Lower leg skin (tissue), 4 donors: ENCODE measurements at regions not wholly inside any gene's neighbourhood (a gene's known extent, or its start where the extent isn't known, plus 50 kb on each side); places are given as distances from the start of the nearest gene placed in this dataset.

Source experiments
- DNase-seq, 2 donors: peaks; one replicate each; pipeline ENCODE4 v3.0.0-alpha.2; 2019; ENCODE audit warnings: low spot score in 2 of 2
- H3K4me3 ChIP-seq: fragments of 200-600 bp; sonication (generic); 2 replicates; pipeline ENCODE4 v1.5.1; 2017; ENCODE audit warnings: mild to moderate bottlenecking, low read depth; ENCODE audit not compliant: poor library complexity, severe bottlenecking
- POLR2A ChIP-seq, 2 donors: fragments of 450-650 bp; IDR thresholded peaks; one replicate each; pipeline ENCODE4 v1.6.1; 2016 to 2017; ENCODE audit warnings: antibody characterized with exemption in 2 of 2, mild to moderate bottlenecking in 1 of 2, moderate library complexity in 1 of 2
- WGBS, 2 donors: methylation state at CpG; one replicate each; pipeline ENCODE4 v1.1.5; 2018; 5-methylcytosine and 5-hydroxymethylcytosine counted together
- intact Hi-C: fragments of 100-400 bp; cut with DNase I; formaldehyde crosslinking; loops from one replicate; pipeline ENCODE4 v1.15.0; 2023; ENCODE audit warnings: low total_unique reads
- TF ChIP-seq, protein P1 (sequence below), 3 donors: fragments of 450-650 bp; IDR thresholded peaks; one replicate each; pipeline ENCODE4 v1.5.1; 2016; ENCODE audit warnings: antibody characterized with exemption in 3 of 3, mild to moderate bottlenecking in 3 of 3, moderate library complexity in 2 of 3

GRCh38 chr10:61138708-61139591, 195.0 kb upstream of the RHOBTB1 start:
- WGBS, 2 donors = 75 to 79% methylated on average over 5 of the region's 5 CpGs
- no peak for DNase-seq
- no peak overlapping the region for H3K4me3 ChIP-seq
- intact Hi-C loops = no loop called here
- TF ChIP-seq, protein P1, sequence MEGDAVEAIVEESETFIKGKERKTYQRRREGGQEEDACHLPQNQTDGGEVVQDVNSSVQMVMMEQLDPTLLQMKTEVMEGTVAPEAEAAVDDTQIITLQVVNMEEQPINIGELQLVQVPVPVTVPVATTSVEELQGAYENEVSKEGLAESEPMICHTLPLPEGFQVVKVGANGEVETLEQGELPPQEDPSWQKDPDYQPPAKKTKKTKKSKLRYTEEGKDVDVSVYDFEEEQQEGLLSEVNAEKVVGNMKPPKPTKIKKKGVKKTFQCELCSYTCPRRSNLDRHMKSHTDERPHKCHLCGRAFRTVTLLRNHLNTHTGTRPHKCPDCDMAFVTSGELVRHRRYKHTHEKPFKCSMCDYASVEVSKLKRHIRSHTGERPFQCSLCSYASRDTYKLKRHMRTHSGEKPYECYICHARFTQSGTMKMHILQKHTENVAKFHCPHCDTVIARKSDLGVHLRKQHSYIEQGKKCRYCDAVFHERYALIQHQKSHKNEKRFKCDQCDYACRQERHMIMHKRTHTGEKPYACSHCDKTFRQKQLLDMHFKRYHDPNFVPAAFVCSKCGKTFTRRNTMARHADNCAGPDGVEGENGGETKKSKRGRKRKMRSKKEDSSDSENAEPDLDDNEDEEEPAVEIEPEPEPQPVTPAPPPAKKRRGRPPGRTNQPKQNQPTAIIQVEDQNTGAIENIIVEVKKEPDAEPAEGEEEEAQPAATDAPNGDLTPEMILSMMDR (IDR thresholded peaks at IDR 0.05) = no peak
- TF ChIP-seq POLR2A (IDR thresholded peaks at IDR 0.05) = no peak

- DNase-seq = no peak
- H3K4me3 ChIP-seq = no peak overlapping the region
- TF ChIP-seq, protein P1 (IDR thresholded peaks at IDR 0.05) = no peak
- no peak for TF ChIP-seq POLR2A (IDR thresholded peaks at IDR 0.05)
- intact Hi-C loops = no loop called here
- 87 to 96% methylated on average over 2 of the region's 2 CpGs for WGBS, 2 donors
These were observed 192.2 kb upstream of the RHOBTB1 start for GRCh38 chr10:61136139-61136538.

GRCh38 chr10:61135276-61135721, 191.3 kb upstream of the RHOBTB1 start:
- no peak for DNase-seq
- intact Hi-C loops = no loop called here
- 77 to 78% methylated on average over 3 of the region's 3 CpGs for WGBS, 2 donors
- H3K4me3 ChIP-seq = no peak overlapping the region
- no peak for TF ChIP-seq POLR2A (IDR thresholded peaks at IDR 0.05)
- TF ChIP-seq, protein P1 (IDR thresholded peaks at IDR 0.05) = no peak

- WGBS, 2 donors = 82 to 86% methylated on average over 1 of the region's 1 CpG
- no peak for DNase-seq
- intact Hi-C loops = no loop called here
- TF ChIP-seq, protein P1 (IDR thresholded peaks at IDR 0.05) = no peak
- no peak for TF ChIP-seq POLR2A (IDR thresholded peaks at IDR 0.05)
- no peak overlapping the region for H3K4me3 ChIP-seq
These were observed 186.4 kb upstream of the RHOBTB1 start for GRCh38 chr10:61130366-61130765.

- intact Hi-C loops = no loop called here
- TF ChIP-seq, protein P1 (IDR thresholded peaks at IDR 0.05) = no peak
- no peak for TF ChIP-seq POLR2A (IDR thresholded peaks at IDR 0.05)
- no peak for DNase-seq
- no peak overlapping the region for H3K4me3 ChIP-seq
These were observed 184.2 kb upstream of the RHOBTB1 start for GRCh38 chr10:61128196-61128595.
